SU-DHL-6 (cell line): ENCODE measurements at regions not wholly inside any gene's neighbourhood (a gene's known extent, or its start where the extent isn't known, plus 50 kb on each side); places are given as distances from the start of the nearest gene placed in this dataset.

Experiments
- H2AFZ ChIP-seq: fragments of 200-600 bp; sonication (generic); 2 replicates; pipeline ENCODE4 v1.6.1; 2014; ENCODE audit warnings: low read depth, mild to moderate bottlenecking, moderate library complexity, mixed read lengths, antibody characterized with exemption, low read length; ENCODE audit not compliant: severe bottlenecking
- H3F3A ChIP-seq: fragments of 200-600 bp; shearing (Covaris generic); 2 replicates; pipeline ENCODE4 v1.6.0; 2016; ENCODE audit warnings: antibody characterized with exemption, mild to moderate bottlenecking; ENCODE audit not compliant: insufficient read depth
- H3K27ac ChIP-seq: fragments of 200-600 bp; sonication (generic); 2 replicates; pipeline ENCODE4 v1.5.1; 2016; ENCODE audit warnings: low read depth, mild to moderate bottlenecking, low read length, moderate library complexity, mixed read lengths
- H3K27me3 ChIP-seq: fragments of 200-600 bp; sonication (generic), shearing (Covaris generic); 2 replicates; pipeline ENCODE4 v1.6.0; 2014; ENCODE audit warnings: mild to moderate bottlenecking, low read length
- H3K36me3 ChIP-seq: fragments of 200-600 bp; sonication (generic); 2 replicates; pipeline ENCODE4 v1.6.1; 2014; ENCODE audit warnings: mild to moderate bottlenecking, low read length, mixed read lengths
- H3K4me2 ChIP-seq: fragments of 300-600, 200-600 bp; shearing (Covaris generic), sonication (generic); 2 replicates; pipeline ENCODE4 v1.6.0; 2014; ENCODE audit warnings: low read length, low read depth, mild to moderate bottlenecking; ENCODE audit not compliant: poor library complexity, severe bottlenecking
- H3K4me3 ChIP-seq: fragments of 200-600 bp; sonication (generic); 2 replicates; pipeline ENCODE4 v1.5.1; 2014; ENCODE audit warnings: antibody characterized with exemption, low read length, mild to moderate bottlenecking, mixed read lengths; ENCODE audit not compliant: insufficient read depth, poor library complexity, severe bottlenecking
- H3K79me2 ChIP-seq: fragments of 200-600 bp; sonication (generic); 2 replicates; pipeline ENCODE4 v1.6.1; 2014; ENCODE audit warnings: mild to moderate bottlenecking, low read length, moderate library complexity; ENCODE audit not compliant: insufficient read depth
- H3K9ac ChIP-seq: fragments of 200-600 bp; sonication (generic); 2 replicates; pipeline ENCODE4 v1.7.0; 2014; ENCODE audit warnings: mild to moderate bottlenecking, low read length
- H3K9me2 ChIP-seq: fragments of 200-600 bp; sonication (generic); replicated peaks from 2 replicates; pipeline ENCODE4 v1.6.1; 2014; ENCODE audit warnings: low read length; ENCODE audit not compliant: insufficient read depth
- H3K9me3 ChIP-seq: fragments of 200-600 bp; sonication (generic); 2 replicates; pipeline ENCODE4 v1.6.1; 2014; ENCODE audit warnings: low read length, mixed read lengths; ENCODE audit not compliant: insufficient read depth
- H4K20me1 ChIP-seq: fragments of 200-600 bp; sonication (generic); 2 replicates; pipeline ENCODE4 v1.6.1; 2014; ENCODE audit warnings: low read depth, mild to moderate bottlenecking, antibody characterized with exemption, low read length, moderate library complexity, mixed read lengths
- EZH2phosphoT487 ChIP-seq: fragments of 200-600 bp; sonication (generic), shearing (Covaris generic); conservative IDR thresholded peaks from 2 replicates; pipeline ENCODE4 v1.6.1; 2018; ENCODE audit warnings: mild to moderate bottlenecking, antibody characterized with exemption, low read length, moderate library complexity, mixed read lengths
- TF ChIP-seq, protein P1 (sequence below): fragments of 200-600 bp; sonication (generic); IDR thresholded peaks from one replicate; pipeline ENCODE4 v1.5.1; 2017; ENCODE audit warnings: antibody characterized with exemption, mild to moderate bottlenecking, low read length, moderate library complexity; ENCODE audit not compliant: insufficient read depth, poor library complexity, severe bottlenecking

DNA sequence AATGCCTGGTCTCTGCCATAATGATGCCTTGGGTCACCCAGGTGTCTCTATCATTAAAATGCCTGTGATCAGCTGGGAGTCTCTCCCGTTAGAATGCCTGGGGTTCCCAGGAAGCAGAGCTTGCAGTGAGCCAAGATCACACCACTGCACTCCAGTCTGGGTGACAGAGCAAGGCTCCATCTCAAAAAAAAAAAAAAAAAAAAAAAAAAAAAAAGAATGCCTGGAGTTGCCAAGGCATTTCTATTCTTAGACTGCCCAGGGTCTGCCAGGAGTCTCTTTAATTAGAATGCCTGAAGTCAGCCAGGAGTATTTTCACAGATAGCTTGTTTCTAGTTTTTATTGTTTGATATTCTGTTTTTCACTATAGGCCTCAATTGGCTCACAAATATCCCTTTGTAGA, 1552.5 kb downstream of the UQCRFS1 start:
- no peak overlapping the region for H3K4me3 ChIP-seq
- no peaks in the 10 kb centered on the region for H4K20me1 ChIP-seq
- H3K79me2 ChIP-seq: no peaks in the 10 kb centered on the region
- no peaks in the 10 kb centered on the region for H3K36me3 ChIP-seq
- H3K9ac ChIP-seq: no peak overlapping the region
- H3K27ac ChIP-seq: no peak overlapping the region
- H2AFZ ChIP-seq: no peak overlapping the region
- TF ChIP-seq, protein P1, sequence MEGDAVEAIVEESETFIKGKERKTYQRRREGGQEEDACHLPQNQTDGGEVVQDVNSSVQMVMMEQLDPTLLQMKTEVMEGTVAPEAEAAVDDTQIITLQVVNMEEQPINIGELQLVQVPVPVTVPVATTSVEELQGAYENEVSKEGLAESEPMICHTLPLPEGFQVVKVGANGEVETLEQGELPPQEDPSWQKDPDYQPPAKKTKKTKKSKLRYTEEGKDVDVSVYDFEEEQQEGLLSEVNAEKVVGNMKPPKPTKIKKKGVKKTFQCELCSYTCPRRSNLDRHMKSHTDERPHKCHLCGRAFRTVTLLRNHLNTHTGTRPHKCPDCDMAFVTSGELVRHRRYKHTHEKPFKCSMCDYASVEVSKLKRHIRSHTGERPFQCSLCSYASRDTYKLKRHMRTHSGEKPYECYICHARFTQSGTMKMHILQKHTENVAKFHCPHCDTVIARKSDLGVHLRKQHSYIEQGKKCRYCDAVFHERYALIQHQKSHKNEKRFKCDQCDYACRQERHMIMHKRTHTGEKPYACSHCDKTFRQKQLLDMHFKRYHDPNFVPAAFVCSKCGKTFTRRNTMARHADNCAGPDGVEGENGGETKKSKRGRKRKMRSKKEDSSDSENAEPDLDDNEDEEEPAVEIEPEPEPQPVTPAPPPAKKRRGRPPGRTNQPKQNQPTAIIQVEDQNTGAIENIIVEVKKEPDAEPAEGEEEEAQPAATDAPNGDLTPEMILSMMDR: no peak
- TF ChIP-seq EZH2phosphoT487: no peak
- no peaks in the 10 kb centered on the region for H3K27me3 ChIP-seq
- no peaks in the 10 kb centered on the region for H3K9me2 ChIP-seq
- no peaks in the 10 kb centered on the region for H3F3A ChIP-seq
- H3K4me2 ChIP-seq: no peak overlapping the region
- H3K9me3 ChIP-seq: peaks cover 11% of the 10 kb centered on the region; the same call in 1 of the 2 replicates

DNA sequence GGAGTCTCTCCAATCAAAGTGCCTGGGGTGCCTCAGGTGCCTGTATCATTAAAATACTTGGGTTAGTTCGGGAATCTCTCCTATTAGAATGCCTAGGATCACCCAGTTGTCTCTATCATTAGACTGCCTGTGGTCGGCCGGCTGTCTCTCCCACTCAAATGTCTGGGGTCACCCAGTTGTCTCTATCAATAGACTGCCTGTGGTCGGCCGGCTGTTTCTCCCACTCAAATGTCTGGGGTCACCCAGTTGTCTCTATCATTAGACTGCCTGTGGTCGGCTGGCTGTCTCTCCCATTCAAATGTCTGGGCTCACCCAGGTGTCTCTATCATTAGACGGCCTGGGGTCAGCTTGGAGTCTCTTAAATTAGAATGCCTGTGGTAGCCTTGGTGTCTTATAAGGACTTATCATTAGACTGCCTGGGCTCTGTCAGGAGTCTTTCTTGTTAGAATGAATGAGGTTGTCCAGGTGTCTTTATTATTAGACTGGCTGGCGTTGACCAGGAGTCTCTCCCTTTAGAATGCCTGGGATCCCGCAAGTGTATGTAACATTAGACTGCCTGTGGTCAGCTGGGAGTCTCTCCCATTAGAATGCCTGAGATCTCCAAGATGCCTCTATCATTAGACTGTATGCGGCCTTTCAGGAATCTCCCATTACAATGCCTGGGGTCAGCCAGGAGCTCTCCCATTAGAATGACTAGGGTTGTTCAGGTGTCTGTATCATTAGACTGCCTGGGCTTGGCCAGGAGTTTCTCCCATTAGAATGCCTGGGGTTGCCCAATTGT, 1555.5 kb downstream of the UQCRFS1 start:
- TF ChIP-seq, protein P1: no peak
- TF ChIP-seq EZH2phosphoT487: no peak
- H3F3A ChIP-seq: no peaks in the 10 kb centered on the region
- no peaks in the 10 kb centered on the region for H3K79me2 ChIP-seq
- no peak overlapping the region for H3K4me3 ChIP-seq
- H3K4me2 ChIP-seq: no peak overlapping the region
- H2AFZ ChIP-seq: no peak overlapping the region
- H3K9me3 ChIP-seq: peaks cover 11% of the 10 kb centered on the region; the same call in 1 of the 2 replicates
- no peaks in the 10 kb centered on the region for H4K20me1 ChIP-seq
- no peak overlapping the region for H3K9ac ChIP-seq
- H3K9me2 ChIP-seq: no peaks in the 10 kb centered on the region
- no peaks in the 10 kb centered on the region for H3K27me3 ChIP-seq
- no peaks in the 10 kb centered on the region for H3K36me3 ChIP-seq
- no peak overlapping the region for H3K27ac ChIP-seq

DNA sequence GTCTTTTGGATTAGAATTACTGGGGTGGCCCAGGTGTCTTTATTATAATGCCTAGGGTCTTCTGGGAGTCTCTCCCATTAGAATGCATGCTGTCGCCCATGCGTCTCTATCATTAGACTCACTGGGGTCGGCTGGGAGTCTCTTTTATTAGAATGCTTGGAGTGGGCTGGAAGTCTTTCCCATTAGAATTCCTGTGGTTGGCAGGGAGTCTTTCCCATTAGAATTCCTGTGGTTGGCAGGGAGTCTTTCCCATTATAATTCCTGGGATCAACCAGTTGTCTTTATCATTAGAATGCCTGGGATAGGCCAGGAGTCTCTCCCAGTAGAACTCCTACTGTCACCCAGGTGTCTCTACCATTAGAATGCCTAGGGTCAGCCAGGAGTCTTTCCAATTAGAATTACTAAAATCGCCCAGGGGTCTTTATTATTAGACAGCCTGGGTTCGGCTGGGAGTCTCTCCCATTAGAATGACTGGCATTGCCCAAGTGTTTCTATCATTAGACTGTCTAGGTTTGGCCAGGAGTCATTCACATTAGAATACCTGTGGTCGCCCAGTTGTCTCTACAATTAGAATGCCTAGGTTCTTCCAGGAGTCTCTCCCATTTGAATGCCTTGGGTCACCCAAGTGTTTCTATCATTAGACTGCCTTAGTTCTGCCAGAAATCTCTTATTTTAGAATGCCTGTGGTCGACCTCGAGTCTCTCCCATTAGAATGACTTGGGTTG, 1558.5 kb downstream of the UQCRFS1 start:
- H3K9me3 ChIP-seq: peaks cover 10% of the 10 kb centered on the region; the same call in 1 of the 2 replicates
- H3K9ac ChIP-seq: no peak overlapping the region
- no peaks in the 10 kb centered on the region for H3K79me2 ChIP-seq
- no peaks in the 10 kb centered on the region for H3F3A ChIP-seq
- H3K27ac ChIP-seq: no peak overlapping the region
- no peak overlapping the region for H2AFZ ChIP-seq
- TF ChIP-seq EZH2phosphoT487: no peak
- H3K4me3 ChIP-seq: no peak overlapping the region
- no peaks in the 10 kb centered on the region for H3K36me3 ChIP-seq
- H3K27me3 ChIP-seq: no peaks in the 10 kb centered on the region
- H4K20me1 ChIP-seq: no peaks in the 10 kb centered on the region
- no peaks in the 10 kb centered on the region for H3K9me2 ChIP-seq
- no peak overlapping the region for H3K4me2 ChIP-seq

DNA sequence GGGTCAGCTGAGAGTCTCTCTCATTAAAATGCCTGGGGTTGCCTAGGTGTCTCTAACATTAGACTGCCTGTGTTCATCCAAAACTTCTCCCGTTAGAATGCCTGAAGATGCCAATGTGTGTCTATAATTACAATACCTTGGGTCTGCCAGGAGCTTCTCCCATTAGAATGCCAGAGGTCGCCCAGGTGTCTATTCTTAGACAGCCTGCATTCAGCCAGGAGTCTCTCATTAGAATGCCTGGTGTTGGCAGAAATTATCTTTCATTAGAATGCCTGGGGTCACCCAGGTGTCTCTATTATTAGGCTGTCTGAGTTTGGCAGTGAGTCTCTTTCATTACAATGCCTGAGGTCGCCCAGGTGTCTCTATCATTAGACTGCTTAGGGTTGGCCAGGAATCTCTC, 1560.2 kb downstream of the UQCRFS1 start:
- Histone ChIP-seq H3K36me3 (no peaks in the 10 kb centered on the region), H3K27ac (no peak overlapping the region), H3K27me3 (no peaks in the 10 kb centered on the region), H3K9me2 (no peaks in the 10 kb centered on the region), H2AFZ (no peak overlapping the region), H3K79me2 (no peaks in the 10 kb centered on the region), H4K20me1 (no peaks in the 10 kb centered on the region), H3K9me3 (peaks cover 1% of the 10 kb centered on the region; the same call in 1 of the 2 replicates), H3F3A (no peaks in the 10 kb centered on the region), H3K4me3 (no peak overlapping the region), H3K4me2 (no peak overlapping the region), H3K9ac (no peak overlapping the region)
- TF ChIP-seq, protein P1: no peak
- no peak for TF ChIP-seq EZH2phosphoT487
